Esophagus squamous epithelium (tissue), 4 donors: ENCODE measurements at regions not wholly inside any gene's neighbourhood (a gene's known extent, or its start where the extent isn't known, plus 50 kb on each side); places are given as distances from the start of the nearest gene placed in this dataset.

Experiments
- POLR2A ChIP-seq, 4 donors: fragments of 450-650 bp; IDR thresholded peaks; one replicate each; pipeline ENCODE4 v1.6.1; 2017; ENCODE audit warnings: antibody characterized with exemption in 4 of 4, mild to moderate bottlenecking in 4 of 4, moderate library complexity in 3 of 4
- TF ChIP-seq, protein P1 (sequence below), 6 experiments: fragments of 450-650 bp in 4 of 6; fragments of 200-600 bp in 2 of 6; sonication (generic) in 2 of 6; IDR thresholded peaks; one replicate each; pipeline ENCODE4 v1.5.1; 2016 to 2019; ENCODE audit warnings: antibody characterized with exemption in 6 of 6, mild to moderate bottlenecking in 4 of 6, moderate library complexity in 4 of 6

DNA sequence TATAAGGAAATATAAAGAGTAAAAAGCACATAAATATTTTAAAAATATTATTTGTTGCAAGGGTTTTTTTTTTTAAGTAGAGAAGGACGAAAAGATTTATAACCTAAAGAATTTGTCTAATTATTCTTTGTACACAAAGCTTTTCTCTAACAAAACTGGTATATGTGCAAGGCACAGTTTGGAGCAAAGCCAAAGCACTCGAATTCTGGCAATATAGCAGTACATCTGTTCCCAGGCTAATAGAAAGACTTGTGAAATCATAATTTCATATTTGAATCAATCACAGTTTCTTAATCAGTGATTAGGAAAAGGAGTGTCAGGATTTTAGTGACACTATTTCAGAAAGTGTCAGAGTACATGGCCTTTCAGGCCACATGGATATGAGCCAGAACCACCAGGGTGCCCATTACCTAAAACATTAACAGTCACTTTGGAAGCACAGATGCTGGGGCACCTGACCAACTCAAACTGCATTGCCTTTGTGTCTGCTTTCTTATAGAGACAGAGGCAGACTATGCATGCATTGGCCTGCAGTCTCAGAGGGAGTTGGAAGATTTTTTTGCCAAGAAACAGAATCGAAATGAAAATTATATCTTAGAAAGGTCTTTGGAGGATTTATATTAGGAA, 651.8 kb upstream of the SGO1 start:
- TF ChIP-seq POLR2A (IDR thresholded peaks at IDR 0.05) = no peak
- TF ChIP-seq, protein P1, sequence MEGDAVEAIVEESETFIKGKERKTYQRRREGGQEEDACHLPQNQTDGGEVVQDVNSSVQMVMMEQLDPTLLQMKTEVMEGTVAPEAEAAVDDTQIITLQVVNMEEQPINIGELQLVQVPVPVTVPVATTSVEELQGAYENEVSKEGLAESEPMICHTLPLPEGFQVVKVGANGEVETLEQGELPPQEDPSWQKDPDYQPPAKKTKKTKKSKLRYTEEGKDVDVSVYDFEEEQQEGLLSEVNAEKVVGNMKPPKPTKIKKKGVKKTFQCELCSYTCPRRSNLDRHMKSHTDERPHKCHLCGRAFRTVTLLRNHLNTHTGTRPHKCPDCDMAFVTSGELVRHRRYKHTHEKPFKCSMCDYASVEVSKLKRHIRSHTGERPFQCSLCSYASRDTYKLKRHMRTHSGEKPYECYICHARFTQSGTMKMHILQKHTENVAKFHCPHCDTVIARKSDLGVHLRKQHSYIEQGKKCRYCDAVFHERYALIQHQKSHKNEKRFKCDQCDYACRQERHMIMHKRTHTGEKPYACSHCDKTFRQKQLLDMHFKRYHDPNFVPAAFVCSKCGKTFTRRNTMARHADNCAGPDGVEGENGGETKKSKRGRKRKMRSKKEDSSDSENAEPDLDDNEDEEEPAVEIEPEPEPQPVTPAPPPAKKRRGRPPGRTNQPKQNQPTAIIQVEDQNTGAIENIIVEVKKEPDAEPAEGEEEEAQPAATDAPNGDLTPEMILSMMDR (IDR thresholded peaks at IDR 0.05) = no peak
